ENCODE measurements at regions not wholly inside any gene's neighbourhood (a gene's known extent, or its start where the extent isn't known, plus 50 kb on each side); places are given as distances from the start of the nearest gene placed in this dataset.

DNA sequence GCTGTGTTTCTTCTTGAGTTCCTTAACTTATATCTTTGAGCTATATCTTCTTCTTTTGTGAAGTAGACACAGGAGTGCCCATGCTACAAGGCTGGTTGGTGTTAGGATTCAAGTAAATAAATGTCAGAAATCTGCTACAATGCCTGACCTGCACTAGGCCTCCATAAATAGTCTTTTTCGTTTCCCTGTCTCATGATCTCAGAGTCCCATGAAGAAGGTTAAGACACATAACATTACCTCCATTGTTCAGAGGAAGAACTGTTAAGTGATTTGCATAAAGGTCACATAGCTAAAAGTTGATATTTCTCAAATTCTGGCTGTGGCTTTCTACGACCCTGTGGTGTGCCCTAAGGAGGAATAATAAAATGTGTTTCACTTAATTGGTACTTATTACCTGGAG lies 228.4 kb downstream of the KCNS3 start:
- TF ChIP-seq SREBF2 (IDR thresholded peaks at IDR 0.05) (no peak), POLR2A (IDR thresholded peaks at IDR 0.05; ENCODE audit: low read length) (no peak), EP300 (IDR thresholded peaks at IDR 0.05) (no peak), BHLHE40 (IDR thresholded peaks at IDR 0.05; ENCODE audit: low read depth, low read length) (no peak), JUNB (IDR thresholded peaks at IDR 0.05) (no peak), MAZ (IDR thresholded peaks at IDR 0.05; ENCODE audit: borderline replicate concordance, low read depth, low read length) (no peak), GATA3 (IDR thresholded peaks at IDR 0.05; ENCODE audit: borderline replicate concordance) (no peak), EHMT2 (IDR thresholded peaks at IDR 0.05; ENCODE audit: low read depth) (no peak), JUN (IDR thresholded peaks at IDR 0.05) (no peak), POLR2AphosphoS2 (conservative IDR thresholded peaks at IDR 0.05; ENCODE audit: low read length) (no peak), ESRRA (IDR thresholded peaks at IDR 0.05; ENCODE audit: borderline replicate concordance, low read length) (no peak)
- TF ChIP-seq, protein P1, sequence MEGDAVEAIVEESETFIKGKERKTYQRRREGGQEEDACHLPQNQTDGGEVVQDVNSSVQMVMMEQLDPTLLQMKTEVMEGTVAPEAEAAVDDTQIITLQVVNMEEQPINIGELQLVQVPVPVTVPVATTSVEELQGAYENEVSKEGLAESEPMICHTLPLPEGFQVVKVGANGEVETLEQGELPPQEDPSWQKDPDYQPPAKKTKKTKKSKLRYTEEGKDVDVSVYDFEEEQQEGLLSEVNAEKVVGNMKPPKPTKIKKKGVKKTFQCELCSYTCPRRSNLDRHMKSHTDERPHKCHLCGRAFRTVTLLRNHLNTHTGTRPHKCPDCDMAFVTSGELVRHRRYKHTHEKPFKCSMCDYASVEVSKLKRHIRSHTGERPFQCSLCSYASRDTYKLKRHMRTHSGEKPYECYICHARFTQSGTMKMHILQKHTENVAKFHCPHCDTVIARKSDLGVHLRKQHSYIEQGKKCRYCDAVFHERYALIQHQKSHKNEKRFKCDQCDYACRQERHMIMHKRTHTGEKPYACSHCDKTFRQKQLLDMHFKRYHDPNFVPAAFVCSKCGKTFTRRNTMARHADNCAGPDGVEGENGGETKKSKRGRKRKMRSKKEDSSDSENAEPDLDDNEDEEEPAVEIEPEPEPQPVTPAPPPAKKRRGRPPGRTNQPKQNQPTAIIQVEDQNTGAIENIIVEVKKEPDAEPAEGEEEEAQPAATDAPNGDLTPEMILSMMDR (IDR thresholded peaks at IDR 0.05) = no peak
- TF ChIP-seq, protein P2, sequence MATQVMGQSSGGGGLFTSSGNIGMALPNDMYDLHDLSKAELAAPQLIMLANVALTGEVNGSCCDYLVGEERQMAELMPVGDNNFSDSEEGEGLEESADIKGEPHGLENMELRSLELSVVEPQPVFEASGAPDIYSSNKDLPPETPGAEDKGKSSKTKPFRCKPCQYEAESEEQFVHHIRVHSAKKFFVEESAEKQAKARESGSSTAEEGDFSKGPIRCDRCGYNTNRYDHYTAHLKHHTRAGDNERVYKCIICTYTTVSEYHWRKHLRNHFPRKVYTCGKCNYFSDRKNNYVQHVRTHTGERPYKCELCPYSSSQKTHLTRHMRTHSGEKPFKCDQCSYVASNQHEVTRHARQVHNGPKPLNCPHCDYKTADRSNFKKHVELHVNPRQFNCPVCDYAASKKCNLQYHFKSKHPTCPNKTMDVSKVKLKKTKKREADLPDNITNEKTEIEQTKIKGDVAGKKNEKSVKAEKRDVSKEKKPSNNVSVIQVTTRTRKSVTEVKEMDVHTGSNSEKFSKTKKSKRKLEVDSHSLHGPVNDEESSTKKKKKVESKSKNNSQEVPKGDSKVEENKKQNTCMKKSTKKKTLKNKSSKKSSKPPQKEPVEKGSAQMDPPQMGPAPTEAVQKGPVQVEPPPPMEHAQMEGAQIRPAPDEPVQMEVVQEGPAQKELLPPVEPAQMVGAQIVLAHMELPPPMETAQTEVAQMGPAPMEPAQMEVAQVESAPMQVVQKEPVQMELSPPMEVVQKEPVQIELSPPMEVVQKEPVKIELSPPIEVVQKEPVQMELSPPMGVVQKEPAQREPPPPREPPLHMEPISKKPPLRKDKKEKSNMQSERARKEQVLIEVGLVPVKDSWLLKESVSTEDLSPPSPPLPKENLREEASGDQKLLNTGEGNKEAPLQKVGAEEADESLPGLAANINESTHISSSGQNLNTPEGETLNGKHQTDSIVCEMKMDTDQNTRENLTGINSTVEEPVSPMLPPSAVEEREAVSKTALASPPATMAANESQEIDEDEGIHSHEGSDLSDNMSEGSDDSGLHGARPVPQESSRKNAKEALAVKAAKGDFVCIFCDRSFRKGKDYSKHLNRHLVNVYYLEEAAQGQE (IDR thresholded peaks at IDR 0.05) = no peak
- TF ChIP-seq, protein P3, sequence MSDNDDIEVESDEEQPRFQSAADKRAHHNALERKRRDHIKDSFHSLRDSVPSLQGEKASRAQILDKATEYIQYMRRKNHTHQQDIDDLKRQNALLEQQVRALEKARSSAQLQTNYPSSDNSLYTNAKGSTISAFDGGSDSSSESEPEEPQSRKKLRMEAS (IDR thresholded peaks at IDR 0.05) = no peak
